HG03280 (cell line): ENCODE measurements at regions not wholly inside any gene's neighbourhood (a gene's known extent, or its start where the extent isn't known, plus 50 kb on each side); places are given as distances from the start of the nearest gene placed in this dataset.
"Not testable (repeated sequence)": the region's sequence is repeated elsewhere in the genome, so short reads cannot be mapped to it uniquely, and the experiment has no call there.

Experiments
- ATAC-seq: cut with Tn5 transposase; IDR thresholded peaks from one replicate; pipeline ENCODE4 v1.9.1; 2021; ENCODE audit warnings: mild to moderate bottlenecking, moderate library complexity; ENCODE audit not compliant: unreplicated experiment

DNA sequence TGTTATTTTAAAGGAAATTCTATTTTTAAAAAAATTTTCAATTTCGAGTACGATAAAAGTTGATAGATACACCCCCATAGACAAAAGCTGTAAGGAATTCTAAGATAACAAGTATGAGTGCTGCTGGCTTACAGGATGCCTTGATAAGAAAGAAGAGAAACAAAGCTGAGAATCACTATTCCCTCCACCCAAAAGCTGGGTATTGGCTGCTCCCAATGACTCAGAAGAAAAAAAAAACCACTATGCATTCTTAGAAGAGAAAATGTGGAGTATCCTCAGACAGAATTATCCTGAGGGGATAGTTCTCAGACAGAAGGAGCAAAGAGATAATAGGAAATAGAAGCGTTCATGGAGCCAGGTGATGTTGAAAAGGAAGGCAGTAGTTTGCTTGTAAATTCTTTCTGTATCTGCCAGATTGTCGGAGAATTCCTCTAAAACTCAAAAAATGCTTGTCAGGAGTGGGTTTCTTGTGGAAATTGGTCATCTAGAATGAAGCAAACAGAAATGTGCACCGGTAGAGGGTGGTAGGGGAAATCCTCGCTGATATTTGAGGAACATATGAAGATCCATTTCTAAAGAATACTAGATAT is 217.5 kb upstream of the ADAMTS3 start:
- no peak for ATAC-seq

- no peak for ATAC-seq
Observed at GRCh38 chr4:72779241-72779640, 210.2 kb upstream of the ADAMTS3 start.

DNA sequence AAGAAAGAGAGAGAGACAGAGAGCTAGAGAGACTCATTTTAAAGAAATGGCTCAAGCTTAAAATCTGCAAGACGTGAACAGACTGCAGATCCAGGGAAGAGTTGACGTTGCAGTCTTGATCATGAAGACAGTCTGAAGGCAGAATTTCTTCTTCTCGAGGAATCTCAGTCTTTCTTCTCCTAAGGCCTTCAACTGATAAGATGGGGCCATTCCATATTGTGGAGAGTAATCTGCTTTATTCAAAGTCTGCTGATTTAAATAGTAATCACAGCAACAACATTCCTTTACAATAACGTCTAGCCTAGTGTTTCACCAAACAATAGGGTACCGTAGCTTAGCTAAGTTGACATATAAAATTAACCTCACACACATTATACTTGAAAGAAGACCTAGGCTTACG is 208.4 kb upstream of the ADAMTS3 start:
- ATAC-seq, result no peak

GRCh38 chr4:72770708-72771107 is 201.7 kb upstream of the ADAMTS3 start:
- no peak for ATAC-seq

DNA sequence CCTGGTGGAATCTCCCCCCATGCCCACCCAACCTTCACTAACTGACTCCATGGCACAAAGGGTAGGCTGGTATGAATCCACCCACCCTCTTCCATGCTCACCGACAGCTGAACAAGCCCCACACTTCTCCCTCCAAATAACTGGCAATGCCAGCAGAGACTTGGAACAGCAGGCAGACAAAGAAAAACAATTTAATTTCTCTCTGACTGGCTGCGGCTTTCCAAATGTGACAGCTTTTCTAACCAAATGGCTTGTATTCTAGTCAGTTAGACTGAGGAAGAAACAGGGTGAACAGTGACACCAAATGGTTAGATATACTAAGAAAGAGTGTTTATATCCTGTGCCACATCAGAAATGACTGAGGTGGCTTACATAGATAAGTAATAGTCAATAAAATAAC is 199.3 kb upstream of the ADAMTS3 start:
- ATAC-seq, result no peak

- ATAC-seq, result no peak
Observed at GRCh38 chr4:72767618-72768302, 198.7 kb upstream of the ADAMTS3 start.

GRCh38 chr4:72765788-72766187 is 196.8 kb upstream of the ADAMTS3 start:
- ATAC-seq, result not testable (repeated sequence)

DNA sequence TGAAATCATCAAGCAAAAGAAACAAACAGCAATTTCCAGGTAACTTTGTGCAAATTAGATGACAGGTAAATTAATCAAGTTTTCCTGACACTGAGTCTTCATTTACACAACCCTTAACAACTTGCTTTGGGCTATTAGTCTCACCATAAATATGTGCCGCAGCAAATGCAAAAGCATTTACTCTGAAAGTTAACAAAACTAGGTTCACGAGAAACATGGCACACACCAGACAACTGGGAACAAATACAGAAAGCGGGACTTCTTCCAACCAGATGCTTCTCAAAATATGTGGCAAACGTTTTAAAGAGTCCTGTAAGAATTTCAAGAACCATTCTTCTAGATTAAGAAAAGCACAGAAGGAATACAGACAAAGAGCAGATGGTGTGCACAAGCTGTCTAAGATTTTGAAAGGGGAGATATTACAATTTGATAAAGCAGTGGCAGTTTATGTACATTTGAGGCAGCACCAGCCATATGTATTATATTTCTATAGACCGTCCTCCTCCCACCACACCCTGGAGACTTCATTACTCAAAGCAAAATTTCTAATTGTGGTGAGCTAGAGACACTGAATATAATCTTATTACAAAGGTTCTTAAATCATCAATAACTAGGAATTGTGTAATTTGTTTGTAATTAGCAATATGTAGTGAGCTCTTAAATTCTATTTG is 192.5 kb upstream of the ADAMTS3 start:
- no peak for ATAC-seq

- not testable (repeated sequence) for ATAC-seq
Observed at GRCh38 chr4:72753414-72753813, 184.4 kb upstream of the ADAMTS3 start.

DNA sequence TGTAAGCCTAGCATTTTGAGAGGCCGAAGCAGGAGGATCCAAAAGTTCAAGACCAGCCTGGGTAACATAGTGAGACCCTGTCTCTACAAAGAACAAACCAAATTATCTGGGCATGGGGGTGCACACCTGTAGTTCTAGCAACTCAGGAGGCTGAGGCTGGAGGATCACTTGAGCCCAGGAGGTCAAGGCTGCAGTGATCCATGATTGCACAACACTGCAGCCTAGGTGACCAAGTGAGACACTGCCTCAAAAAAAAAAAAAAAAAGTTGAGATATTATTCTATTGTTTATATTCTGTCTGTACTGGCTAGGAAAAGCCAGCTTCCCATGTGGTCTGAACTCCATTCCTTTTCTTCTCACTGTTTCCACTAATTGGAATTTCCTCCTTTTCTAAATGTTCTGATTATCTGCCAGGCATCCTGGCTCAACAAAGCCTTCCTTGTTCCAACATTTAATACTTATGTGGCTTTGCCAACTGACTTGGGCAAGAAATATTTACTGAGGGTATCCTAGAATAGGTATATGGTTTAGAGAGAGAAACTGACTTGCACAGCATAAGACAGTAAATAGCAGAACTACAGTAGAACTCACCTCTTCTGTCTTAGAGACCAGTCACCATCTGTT is 175.2 kb upstream of the ADAMTS3 start:
- no peak for ATAC-seq

GRCh38 chr4:72743078-72743477 is 174.1 kb upstream of the ADAMTS3 start:
- ATAC-seq, result no peak

GRCh38 chr4:72715299-72715698 is 146.3 kb upstream of the ADAMTS3 start:
- ATAC-seq, result no peak

- no peak for ATAC-seq
Observed at GRCh38 chr4:72714482-72715279, 145.7 kb upstream of the ADAMTS3 start.

DNA sequence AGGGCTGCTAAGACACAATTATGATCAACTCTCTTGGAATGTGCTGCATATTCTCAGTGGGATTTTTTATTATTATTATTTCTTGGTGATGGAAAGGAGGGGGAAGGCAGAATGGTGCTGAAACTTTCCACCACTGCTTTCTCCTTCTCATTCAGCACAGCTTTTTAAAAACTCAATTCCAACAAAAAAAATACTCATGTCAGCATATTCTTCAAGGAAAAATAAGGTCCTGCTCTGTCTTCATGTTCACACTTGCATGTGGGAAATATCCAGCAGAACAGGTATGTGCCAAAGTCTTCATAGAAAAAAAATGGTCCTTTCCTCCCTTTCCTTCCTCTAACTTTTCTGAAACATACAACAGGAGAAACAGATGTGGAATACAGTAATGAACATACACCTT is 144.0 kb upstream of the ADAMTS3 start:
- ATAC-seq, result no peak

- ATAC-seq, result no peak
Observed at GRCh38 chr4:72709475-72709874, 140.5 kb upstream of the ADAMTS3 start.

- ATAC-seq, result no peak
Observed at GRCh38 chr4:72706684-72707083, 137.7 kb upstream of the ADAMTS3 start.

- ATAC-seq, result not testable (repeated sequence)
Observed at GRCh38 chr4:72704925-72705640, 136.1 kb upstream of the ADAMTS3 start.

GRCh38 chr4:72702948-72703347 is 133.9 kb upstream of the ADAMTS3 start:
- no peak for ATAC-seq

DNA sequence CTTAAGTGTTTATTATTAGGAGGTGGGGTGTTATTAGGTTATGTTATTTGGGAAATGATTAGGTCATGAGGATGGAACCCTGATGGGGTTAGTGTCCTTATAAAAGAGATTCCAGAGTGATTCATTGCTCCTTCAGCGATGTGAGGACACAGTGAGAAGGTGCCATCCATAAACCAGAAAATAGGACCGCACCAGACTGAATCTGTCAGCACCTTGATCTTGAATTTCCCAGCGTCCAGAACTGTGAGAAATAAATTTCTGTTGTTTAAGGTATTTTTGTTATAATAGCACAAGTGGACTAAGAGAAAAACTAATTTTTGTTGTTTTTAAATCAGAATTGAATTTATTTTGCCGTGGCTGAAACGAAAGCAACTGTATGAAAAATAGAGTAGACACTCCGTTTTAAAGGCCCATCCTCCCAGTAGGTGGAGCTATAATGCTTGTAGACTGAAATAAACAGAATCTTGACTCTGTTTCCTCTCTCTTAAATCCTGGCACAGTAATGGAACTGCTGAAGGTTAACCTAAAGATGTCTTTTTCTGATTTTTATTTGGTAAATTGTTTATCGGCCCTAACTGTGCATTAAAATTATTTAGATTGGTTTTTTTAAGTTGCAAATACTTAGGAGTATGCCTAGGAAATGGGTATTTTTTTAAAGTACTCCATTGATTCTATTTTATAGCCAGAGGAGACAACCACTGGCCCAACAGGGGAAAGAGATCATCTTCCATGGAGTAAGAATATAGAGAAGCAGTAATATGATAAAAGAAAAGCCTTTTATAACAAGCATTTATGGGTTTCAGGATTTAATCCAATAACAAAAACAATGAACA is 133.2 kb upstream of the ADAMTS3 start:
- ATAC-seq, result peak; percentile 72

- ATAC-seq, result no peak
Observed at GRCh38 chr4:72690771-72691170, 121.8 kb upstream of the ADAMTS3 start.
